SK-N-MC (cell line): ENCODE measurements at regions not wholly inside any gene's neighbourhood (a gene's known extent, or its start where the extent isn't known, plus 50 kb on each side); places are given as distances from the start of the nearest gene placed in this dataset.

Source experiments
- EZH2 ChIP-seq: fragments of 200-600 bp; sonication (generic); IDR thresholded peaks from one replicate; pipeline ENCODE4 v1.6.1; 2017; ENCODE audit warnings: antibody characterized with exemption
- FOXP2 ChIP-seq: optimal IDR thresholded peaks from 2 replicates; pipeline ENCODE3; 2011; ENCODE audit warnings: mild to moderate bottlenecking, moderate library complexity; ENCODE audit not compliant: insufficient read depth; ENCODE audit errors: extremely low read length, control extremely low read depth
- POLR2AphosphoS5 ChIP-seq: IDR thresholded peaks from 2 replicates; pipeline ENCODE4 v1.6.1; 2012; ENCODE audit warnings: mild to moderate bottlenecking, low read depth, low read length, borderline replicate concordance

- TF ChIP-seq POLR2AphosphoS5, result no peak
- TF ChIP-seq EZH2, result no peak
- TF ChIP-seq FOXP2, result no peak
Measured at GRCh38 chr2:106582148-106583143, 95.3 kb downstream of the CD8B2 start.
